ENCODE measurements at regions not wholly inside any gene's neighbourhood (a gene's known extent, or its start where the extent isn't known, plus 50 kb on each side); places are given as distances from the start of the nearest gene placed in this dataset.

- DNase-seq (ENCODE audit: low read depth in 2 of 3, low spot score in 1 of 3), result no peak
Measured at GRCh38 chr13:31853643-31854326, 114.5 kb downstream of the RXFP2 start.

DNA sequence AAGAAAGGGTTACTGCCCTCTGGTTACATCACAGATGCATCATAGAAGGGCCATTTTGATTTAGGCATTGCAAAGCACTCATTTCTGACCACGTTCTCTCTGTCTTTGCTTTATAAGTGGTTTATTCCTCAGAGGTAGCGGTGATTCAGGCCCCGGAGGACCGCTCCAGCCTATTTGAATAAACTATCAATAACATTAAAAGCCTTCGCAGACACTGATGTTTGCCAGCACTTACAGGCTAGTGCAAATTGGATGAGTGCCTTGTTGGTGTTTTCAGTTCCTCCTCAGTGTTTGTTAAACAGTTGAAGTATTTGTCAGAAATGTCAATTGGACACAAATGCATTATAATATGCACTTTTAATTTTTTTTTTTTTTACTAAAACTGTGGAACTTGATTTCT, 120.2 kb downstream of the RXFP2 start:
- DNase-seq (ENCODE audit: low read depth in 2 of 3, low spot score in 1 of 3), result no peak

DNA sequence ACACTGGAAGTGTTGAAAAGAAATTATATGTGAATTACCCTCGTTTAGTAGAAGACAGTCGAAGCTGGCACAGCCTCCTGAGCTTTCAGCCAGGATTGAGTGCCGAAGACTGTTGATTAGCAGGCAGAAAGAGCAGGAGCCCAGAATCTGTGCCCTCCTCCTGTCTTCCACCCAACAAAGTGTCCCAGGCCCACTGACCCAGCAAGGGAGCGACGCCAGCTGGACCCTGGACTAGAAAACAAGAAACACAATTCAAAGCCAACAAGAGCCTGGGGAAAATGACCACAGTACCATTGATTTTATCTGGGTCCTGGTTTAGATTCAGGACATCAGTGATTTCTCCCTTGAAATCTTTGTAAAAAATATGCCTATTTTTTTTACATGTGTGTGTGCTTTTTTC, 120.7 kb downstream of the RXFP2 start:
- DNase-seq (ENCODE audit: low read depth in 2 of 3, low spot score in 1 of 3), result no peak

GRCh38 chr13:31862828-31863227, 123.5 kb downstream of the RXFP2 start:
- DNase-seq (ENCODE audit: low read depth in 2 of 3, low spot score in 1 of 3), result no peak

GRCh38 chr13:31864307-31864706, 125.0 kb downstream of the RXFP2 start:
- no peak for DNase-seq (ENCODE audit: low read depth in 2 of 3, low spot score in 1 of 3)

- no peak for DNase-seq (ENCODE audit: low read depth in 2 of 3, low spot score in 1 of 3)
Measured at GRCh38 chr13:31866099-31866498, 126.8 kb downstream of the RXFP2 start.

DNA sequence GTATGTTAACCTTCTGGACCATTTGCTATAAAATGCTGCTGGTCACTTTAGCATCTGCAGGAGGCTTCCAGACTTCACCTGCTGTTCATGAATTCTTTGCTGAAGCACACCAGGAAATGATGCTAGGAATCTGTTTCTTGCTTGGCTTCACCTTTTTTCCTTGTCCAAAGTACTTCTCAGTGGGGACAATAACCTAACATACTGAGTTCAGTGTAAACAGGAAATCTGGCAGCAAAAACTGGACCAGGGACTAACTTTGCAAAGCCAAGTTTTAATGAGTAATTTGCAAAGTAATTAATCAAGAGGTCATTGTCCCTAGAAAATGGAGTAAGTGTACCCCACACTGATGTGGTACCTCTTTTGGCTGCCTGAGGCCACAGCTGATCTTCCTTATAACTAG, 128.4 kb downstream of the RXFP2 start:
- DNase-seq (ENCODE audit: low read depth in 2 of 3, low spot score in 1 of 3), result no peak

DNA sequence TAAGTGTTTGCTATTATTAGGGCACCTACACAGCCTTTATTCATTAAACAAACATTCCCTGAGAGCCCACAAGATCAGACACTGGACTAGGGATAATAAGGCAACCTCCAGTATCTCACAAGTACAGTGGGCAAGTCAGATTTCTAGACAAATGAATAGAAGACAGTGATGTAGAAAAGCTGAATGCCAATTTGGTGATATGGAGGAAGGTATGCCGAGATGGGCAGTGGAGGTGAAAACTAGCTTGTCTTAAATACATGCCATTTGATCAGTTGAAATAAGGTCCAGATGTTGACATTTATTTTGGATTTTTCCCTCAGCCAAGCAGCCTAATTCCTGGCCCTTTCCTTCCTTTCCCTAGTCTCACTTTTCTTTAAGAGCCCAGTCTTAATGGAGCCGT, 130.3 kb downstream of the RXFP2 start:
- DNase-seq (ENCODE audit: low read depth in 2 of 3, low spot score in 1 of 3), result no peak

DNA sequence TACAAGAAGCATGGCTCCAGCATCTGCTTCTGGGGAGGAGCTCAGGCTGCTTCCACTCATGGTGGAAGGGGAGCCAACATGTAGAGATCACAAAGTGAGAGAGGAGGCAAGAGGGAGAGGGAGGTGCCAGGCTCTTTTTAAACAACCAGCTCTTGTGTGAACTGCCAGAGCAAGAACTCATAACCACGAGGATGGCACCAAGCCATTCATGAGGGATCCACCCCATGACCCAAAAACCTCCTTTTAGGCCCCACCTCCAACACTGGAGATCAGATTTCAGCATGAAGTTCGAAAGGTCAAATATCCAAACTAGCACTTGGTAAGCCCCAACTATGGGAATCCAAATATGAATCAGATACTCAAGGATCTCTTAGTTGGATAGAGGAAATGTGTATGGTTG, 131.2 kb downstream of the RXFP2 start:
- DNase-seq (ENCODE audit: low read depth in 2 of 3, low spot score in 1 of 3), result no peak

DNA sequence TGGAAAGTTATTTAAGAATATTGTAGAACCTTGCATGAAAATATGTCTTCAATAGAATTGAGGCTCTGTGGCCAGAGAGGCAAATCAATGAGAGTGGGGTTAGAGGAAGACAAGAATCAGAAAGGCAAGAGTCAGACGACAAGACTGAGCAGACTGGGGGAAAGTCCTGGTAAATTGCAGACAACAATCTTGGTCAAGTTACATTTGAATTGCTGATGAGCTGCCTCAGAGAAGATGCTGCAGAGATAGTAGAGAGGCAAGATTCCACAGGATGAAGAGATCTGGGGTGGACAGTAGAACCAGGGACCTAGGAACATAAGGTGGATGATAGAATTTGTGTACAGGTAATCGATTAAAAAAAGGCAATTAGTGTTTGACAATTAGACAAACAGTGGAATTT, 133.8 kb downstream of the RXFP2 start:
- DNase-seq (ENCODE audit: low read depth in 2 of 3, low spot score in 1 of 3), result no peak

DNA sequence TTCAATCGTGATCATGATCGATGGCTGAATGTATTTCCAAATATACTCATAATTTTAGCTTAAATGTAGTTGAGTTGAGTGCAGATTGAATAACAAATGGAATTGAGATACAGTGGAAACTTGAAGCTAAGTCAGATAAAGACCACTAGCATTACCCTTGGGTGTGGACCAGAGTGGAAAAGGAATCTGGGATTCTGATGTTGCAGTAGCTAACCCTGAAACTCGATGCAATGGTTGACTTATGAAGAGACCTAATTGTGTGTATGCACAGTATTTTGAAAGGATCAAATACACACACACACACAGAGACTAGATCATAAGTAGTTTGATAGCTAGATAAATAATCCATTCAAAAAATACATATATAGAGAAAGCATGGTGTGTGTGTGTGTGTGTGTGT, 135.8 kb downstream of the RXFP2 start:
- DNase-seq (ENCODE audit: low read depth in 2 of 3, low spot score in 1 of 3), result no peak

- DNase-seq (ENCODE audit: low read depth in 2 of 3, low spot score in 1 of 3), result no peak
Measured at GRCh38 chr13:31878052-31878451, 138.7 kb downstream of the RXFP2 start.

- no peak for DNase-seq (ENCODE audit: low read depth in 2 of 3, low spot score in 1 of 3)
Measured at GRCh38 chr13:31878495-31878894, 139.2 kb downstream of the RXFP2 start.

DNA sequence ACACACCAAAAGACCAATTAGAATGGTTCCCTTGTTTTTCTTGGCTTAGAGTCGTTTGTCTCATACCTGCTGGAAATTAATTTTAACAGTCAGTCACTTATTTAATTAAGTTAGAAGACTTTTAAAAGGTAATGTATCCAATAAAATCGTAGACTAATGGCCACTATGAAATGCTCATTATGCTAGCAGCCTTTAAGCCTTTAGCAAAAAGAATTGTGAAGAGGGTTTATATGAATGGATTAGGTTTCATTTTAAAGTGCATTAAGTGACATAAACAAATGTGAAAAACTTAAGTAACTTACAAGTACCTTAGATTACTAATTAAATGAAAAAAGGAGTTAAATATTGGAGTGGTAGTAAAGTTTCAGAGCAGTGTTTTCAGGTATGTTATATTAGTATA, 139.6 kb downstream of the RXFP2 start:
- DNase-seq (ENCODE audit: low read depth in 2 of 3, low spot score in 1 of 3), result no peak

GRCh38 chr13:31880851-31881494, 141.6 kb downstream of the RXFP2 start:
- DNase-seq (ENCODE audit: low read depth in 2 of 3, low spot score in 1 of 3), result no peak

- no peak for DNase-seq (ENCODE audit: low read depth in 2 of 3, low spot score in 1 of 3)
Measured at GRCh38 chr13:31881495-31881882, 142.2 kb downstream of the RXFP2 start.

DNA sequence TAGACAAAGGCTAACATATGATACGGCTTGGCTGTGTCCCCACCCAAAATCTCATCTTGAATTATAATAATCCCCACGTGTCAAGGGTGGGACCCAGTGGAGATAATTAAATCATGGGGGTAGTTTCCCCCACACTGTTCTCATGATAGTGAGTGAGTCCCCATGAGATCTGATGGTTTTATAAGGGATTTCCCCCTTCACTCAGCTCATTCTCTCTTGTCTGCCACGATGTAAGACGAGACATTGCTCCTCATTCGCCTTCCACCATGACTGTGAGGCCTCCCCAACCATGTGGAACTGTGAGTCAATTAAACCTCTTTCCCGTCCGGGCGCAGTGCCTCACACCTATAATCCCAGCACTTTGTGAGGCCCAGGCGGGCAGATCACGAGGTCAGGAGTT, 143.5 kb downstream of the RXFP2 start:
- DNase-seq (ENCODE audit: low read depth in 2 of 3, low spot score in 1 of 3), result no peak

- DNase-seq (ENCODE audit: low read depth in 2 of 3, low spot score in 1 of 3), result no peak
Measured at GRCh38 chr13:31884556-31884955, 145.2 kb downstream of the RXFP2 start.

DNA sequence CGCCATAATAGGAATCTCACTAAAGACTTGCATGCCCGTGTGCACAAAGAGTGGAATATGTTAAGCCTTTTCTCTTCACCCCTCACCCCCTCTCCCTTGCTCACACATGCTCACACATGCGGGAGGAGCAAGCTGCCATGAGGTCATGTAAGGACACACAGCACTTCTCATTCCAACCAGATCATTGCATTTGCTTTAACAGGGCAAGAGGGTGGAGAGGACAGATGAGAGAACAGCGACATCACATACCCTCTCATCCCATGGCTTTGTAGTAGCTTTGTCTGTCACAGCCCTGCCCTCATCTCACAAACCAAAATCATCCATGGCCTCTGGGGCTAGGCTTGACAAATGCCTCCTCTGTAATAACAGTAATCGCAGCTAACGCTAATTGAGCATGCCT, 145.6 kb upstream of the FRY start:
- no peak for DNase-seq (ENCODE audit: low read depth in 2 of 3, low spot score in 1 of 3)

- no peak for DNase-seq (ENCODE audit: low read depth in 2 of 3, low spot score in 1 of 3)
Measured at GRCh38 chr13:31887286-31887685, 144.3 kb upstream of the FRY start.

DNA sequence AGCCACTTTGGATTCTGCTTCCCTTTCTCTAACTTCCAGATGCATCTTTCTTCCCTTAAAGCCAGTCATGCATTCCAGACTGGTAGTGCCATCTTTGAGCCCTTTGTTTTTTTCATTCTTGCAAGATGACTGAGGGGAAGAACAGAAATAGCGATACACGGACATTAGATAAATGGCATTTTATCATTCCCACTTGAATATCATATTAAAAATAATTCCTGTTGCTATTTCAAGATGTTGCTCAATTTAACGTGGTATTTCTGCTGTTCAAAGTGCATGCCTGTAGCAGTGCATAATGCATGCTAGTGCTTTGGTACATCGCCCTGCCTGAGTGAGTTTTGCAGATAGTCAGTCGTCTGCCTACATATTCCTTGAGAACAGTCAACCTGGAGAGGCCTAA, 140.6 kb upstream of the FRY start:
- no peak for DNase-seq (ENCODE audit: low read depth in 2 of 3, low spot score in 1 of 3)

DNA sequence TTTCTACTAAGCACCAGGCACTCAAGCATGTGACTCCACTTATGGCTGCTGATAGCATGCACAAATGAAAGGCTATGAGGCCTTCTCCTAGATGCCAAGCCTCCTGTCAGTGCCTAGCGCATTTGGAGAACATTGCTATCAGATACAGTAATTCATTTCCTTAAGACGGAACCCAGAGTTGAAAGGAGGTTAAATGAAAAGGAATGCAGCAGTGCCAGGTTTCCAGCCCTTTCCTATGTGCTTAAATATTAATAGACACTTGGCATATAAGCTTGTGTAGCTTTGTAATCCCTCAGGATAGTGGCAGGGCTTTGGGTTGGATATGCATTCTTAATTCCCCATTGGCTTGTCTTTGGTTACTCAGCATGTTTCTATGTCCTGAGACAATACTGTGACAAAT, 140.1 kb upstream of the FRY start:
- no peak for DNase-seq (ENCODE audit: low read depth in 2 of 3, low spot score in 1 of 3)

DNA sequence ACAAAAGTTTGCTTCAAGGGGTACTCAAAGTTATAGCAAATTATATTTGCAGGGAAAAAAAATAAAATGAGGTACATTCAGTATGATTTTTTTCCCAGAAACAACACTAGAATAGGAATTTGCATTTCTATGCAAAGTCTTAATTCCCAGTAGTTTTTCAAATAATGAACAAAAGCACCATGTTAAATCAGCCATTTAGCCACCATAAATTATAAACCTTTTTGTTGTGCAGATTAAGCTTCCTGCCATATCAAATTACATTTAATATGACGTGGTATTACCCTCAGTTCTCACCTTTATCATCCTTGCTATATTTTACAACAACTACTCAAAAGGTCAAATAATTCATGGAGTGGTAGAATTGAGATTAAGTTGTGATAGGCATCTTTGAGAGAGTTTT, 136.6 kb upstream of the FRY start:
- DNase-seq (ENCODE audit: low read depth in 2 of 3, low spot score in 1 of 3), result no peak
